ENCODE measurements at regions not wholly inside any gene's neighbourhood (a gene's known extent, or its start where the extent isn't known, plus 50 kb on each side); places are given as distances from the start of the nearest gene placed in this dataset.

DNA sequence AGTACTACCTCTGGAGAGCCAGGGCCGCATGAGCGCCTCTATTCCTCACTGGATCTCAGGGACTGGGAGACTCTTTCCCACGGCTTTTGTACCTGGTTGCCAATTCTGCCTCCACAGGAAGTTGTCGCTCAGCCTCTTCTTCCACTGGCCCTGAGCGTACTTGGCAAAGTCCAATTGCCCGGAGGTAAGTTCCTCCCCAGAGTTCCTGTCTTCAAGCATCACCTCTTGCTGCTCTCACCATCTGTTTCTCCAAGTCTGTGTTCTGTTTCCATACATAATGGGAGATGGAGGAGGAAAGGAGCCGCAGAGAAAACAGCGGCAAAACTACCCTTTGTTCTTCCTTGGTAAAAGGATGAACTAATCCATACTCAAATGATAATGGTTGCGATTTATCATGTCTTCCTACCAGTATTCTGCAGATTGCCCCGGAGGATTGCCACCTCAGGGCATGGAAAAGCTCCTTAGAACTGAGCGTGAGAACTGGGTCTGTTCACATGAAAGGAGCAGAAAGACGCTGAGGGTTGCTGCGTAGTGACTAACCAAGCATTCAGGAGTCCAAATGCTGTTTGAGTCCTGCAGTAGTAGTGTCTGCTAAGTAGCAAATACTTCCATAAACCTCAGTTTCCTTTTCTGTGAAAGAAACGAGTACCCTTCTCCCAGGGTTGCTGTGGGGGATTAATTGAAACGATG lies 170.2 kb upstream of the GLI3 start:
- DNase-seq (ENCODE audit: low read depth, low spot score), result no peak
- ChIA-PET CTCF (no interaction called here), POLR2A (no interaction called here)
- TF ChIP-seq, protein P1, sequence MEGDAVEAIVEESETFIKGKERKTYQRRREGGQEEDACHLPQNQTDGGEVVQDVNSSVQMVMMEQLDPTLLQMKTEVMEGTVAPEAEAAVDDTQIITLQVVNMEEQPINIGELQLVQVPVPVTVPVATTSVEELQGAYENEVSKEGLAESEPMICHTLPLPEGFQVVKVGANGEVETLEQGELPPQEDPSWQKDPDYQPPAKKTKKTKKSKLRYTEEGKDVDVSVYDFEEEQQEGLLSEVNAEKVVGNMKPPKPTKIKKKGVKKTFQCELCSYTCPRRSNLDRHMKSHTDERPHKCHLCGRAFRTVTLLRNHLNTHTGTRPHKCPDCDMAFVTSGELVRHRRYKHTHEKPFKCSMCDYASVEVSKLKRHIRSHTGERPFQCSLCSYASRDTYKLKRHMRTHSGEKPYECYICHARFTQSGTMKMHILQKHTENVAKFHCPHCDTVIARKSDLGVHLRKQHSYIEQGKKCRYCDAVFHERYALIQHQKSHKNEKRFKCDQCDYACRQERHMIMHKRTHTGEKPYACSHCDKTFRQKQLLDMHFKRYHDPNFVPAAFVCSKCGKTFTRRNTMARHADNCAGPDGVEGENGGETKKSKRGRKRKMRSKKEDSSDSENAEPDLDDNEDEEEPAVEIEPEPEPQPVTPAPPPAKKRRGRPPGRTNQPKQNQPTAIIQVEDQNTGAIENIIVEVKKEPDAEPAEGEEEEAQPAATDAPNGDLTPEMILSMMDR (IDR thresholded peaks at IDR 0.05; ENCODE audit: insufficient read depth, low read length, missing control alignments), result no peak
- no peak overlapping the region for H3K4me3 ChIP-seq (ENCODE audit: low read depth, low read length)

DNA sequence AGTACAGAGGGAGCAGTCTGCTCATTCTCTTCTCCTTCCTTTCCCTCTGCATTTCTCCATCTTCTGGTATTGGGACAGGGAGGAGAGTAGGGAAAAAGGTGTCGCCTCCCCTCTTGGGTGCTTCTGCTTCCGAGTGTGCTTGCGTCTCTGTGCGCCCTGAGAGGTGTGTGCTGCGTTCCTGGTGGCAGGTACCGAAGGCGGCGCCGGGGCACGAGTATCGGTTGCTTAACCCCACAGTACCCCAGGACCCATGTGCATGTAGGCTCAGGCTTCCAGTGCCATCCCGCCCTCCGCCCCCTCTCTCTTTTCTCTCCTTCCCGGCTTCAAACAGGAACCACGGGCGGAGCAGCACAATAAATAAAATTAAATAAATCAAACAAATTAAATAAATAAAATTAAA lies 169.3 kb upstream of the GLI3 start:
- CTCF ChIA-PET, result no interaction called here
- POLR2A ChIA-PET, result no interaction called here
- TF ChIP-seq, protein P1 (IDR thresholded peaks at IDR 0.05; ENCODE audit: insufficient read depth, low read length, missing control alignments), result no peak

DNA sequence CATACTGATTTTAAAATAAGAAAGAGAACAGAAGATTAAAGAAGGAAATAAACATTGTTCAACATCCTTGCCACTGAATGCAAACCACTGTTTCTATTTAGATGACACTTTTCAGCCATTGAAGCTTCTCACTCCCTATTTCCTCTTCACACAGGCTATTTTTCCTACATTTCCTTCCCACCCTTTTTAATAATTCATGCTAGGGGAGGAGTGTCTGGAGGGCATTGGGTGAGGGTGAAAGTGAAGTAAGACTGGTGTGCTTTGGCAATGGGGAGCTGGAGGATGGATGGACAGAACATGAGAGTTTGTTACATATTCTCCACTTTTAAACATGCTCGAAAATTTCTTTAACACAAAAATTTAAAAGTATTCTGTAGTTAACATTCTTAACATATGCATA lies 168.8 kb upstream of the GLI3 start:
- ChIA-PET CTCF (no interaction called here), POLR2A (no interaction called here)
- TF ChIP-seq, protein P1 (IDR thresholded peaks at IDR 0.05; ENCODE audit: insufficient read depth, low read length, missing control alignments), result no peak
- no peak for DNase-seq (ENCODE audit: low read depth, low spot score)
- H3K4me3 ChIP-seq (ENCODE audit: low read depth, low read length), result no peak overlapping the region

More for the DNA sequence above, 169.3 kb upstream of the GLI3 start:
- no peak overlapping the region for H3K4me3 ChIP-seq (ENCODE audit: low read depth, low read length)
- DNase-seq (ENCODE audit: low read depth, low spot score), result no peak

DNA sequence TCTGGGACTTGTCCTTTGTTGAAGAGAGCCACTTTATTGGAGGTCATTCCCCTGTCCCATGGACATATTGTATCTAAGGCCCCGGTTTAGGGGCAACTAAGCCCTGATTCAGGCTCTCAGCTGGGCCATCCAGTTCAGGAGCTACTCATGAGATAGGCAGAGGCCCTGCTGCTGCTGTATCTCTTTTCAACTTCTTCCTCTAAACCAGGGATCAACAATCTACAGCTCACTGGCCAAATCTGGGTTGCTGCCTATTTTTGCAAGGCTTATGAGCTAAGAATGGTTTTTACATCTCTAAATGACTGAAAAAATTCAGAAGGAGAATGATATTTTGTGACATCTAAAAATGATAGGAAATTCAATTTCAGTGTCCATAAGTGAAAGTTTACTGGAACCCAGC lies 166.8 kb upstream of the GLI3 start:
- TF ChIP-seq, protein P1 (IDR thresholded peaks at IDR 0.05; ENCODE audit: insufficient read depth, low read length, missing control alignments), result no peak
- DNase-seq (ENCODE audit: low read depth, low spot score), result no peak
- ChIA-PET CTCF (no interaction called here), POLR2A (no interaction called here)
- H3K4me3 ChIP-seq (ENCODE audit: low read depth, low read length), result no peak overlapping the region

DNA sequence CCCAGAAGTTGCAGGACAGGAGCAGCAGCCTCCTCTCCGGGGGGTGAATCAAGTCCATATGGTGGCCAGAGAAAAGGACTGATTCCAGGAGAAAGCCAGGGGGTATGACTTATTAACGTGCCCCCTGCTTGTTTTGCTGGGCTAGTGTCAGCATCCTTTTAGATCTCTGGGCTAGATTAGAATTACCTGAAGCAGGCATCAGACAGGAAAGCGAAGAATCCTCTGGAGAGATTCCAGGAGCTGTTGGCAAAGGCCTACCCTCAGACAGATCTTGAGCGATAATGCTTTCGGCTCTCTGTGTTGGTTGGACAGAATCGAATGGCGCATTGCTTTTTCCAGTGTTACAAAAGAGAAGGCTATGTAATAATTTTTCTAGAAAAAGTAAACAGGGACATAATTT lies 164.0 kb upstream of the GLI3 start:
- no peak overlapping the region for H3K4me3 ChIP-seq (ENCODE audit: low read depth, low read length)
- no peak for DNase-seq (ENCODE audit: low read depth, low spot score)
- POLR2A ChIA-PET, result no interaction called here
- CTCF ChIA-PET, result no interaction called here
- TF ChIP-seq, protein P1 (IDR thresholded peaks at IDR 0.05; ENCODE audit: insufficient read depth, low read length, missing control alignments), result no peak

DNA sequence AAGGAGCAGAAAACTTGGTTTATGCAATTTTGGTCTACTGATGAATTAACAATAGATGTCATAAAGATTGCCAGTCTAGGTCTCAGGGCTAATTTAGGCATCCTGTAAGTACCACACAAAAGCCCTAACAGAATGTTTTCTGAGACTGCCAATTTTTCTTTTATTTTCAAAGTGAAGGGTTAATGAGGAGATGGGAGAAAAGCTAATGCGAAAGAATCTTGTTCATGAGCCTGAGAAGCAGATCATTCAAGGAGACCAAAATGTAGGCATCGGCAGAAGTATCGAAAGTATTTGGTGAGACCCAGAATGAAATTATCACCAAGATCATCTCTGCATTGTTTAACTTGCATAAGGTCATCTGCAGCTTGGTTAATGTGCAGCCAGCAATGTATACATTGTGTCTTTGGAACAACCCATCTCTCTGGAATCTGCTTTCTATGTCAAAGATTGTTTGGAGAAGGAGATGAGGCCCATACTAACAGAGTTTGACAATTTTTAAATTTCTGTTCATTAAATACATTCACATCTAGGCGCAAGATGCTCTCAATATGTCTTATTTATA lies 163.3 kb upstream of the GLI3 start:
- CTCF ChIA-PET, result no interaction called here
- POLR2A ChIA-PET, result no interaction called here
- no peak for DNase-seq (ENCODE audit: low read depth, low spot score)
- TF ChIP-seq, protein P1 (IDR thresholded peaks at IDR 0.05; ENCODE audit: insufficient read depth, low read length, missing control alignments), result no peak
- H3K4me3 ChIP-seq (ENCODE audit: low read depth, low read length), result no peak overlapping the region
